CD8-positive, alpha-beta memory T cell (primary cell): ENCODE measurements at regions not wholly inside any gene's neighbourhood (a gene's known extent, or its start where the extent isn't known, plus 50 kb on each side); places are given as distances from the start of the nearest gene placed in this dataset.
"Not testable (repeated sequence)": the region's sequence is repeated elsewhere in the genome, so short reads cannot be mapped to it uniquely, and the experiment has no call there.

ENCODE experiments used
- CTCF ChIA-PET: fragments of 350-600 bp; sonication (Branson Sonifier 250); formaldehyde crosslinking; loops from one replicate; lab custom pipeline; 2021; ENCODE audit warnings: antibody characterized with exemption; lab: Charles Lee
- POLR2A ChIA-PET: fragments of 350-600 bp; sonication (Branson Sonifier 250); formaldehyde crosslinking; loops from one replicate; lab custom pipeline; 2021; ENCODE audit warnings: antibody characterized with exemption; lab: Charles Lee
- DNase-seq, 5 donors: peaks; one replicate each; pipeline versions ENCODE4 v3.0.0 to v3.0.0-alpha.2; 2020 to 2022; ENCODE audit warnings: mixed read lengths in 1 of 5
- H3K27ac ChIP-seq: one replicate; pipeline ENCODE4 v1.7.0; 2013; ENCODE audit warnings: low read depth, mild to moderate bottlenecking, low read length, moderate library complexity
- H3K27me3 ChIP-seq: 2 replicates; pipeline ENCODE4 v1.7.0; 2013; ENCODE audit warnings: low read length, mild to moderate bottlenecking; ENCODE audit not compliant: insufficient read depth, poor library complexity, severe bottlenecking
- H3K36me3 ChIP-seq: 2 replicates; pipeline ENCODE4 v1.7.0; 2013; ENCODE audit warnings: mild to moderate bottlenecking, low read length, moderate library complexity; ENCODE audit not compliant: insufficient read depth
- H3K4me1 ChIP-seq: 2 replicates; pipeline ENCODE4 v1.7.0; 2013; ENCODE audit warnings: mild to moderate bottlenecking, low read length, moderate library complexity; ENCODE audit not compliant: insufficient read depth
- H3K4me3 ChIP-seq: 2 replicates; pipeline ENCODE4 v1.7.0; 2013; ENCODE audit warnings: mild to moderate bottlenecking, low read length
- H3K9me3 ChIP-seq: 2 replicates; pipeline ENCODE4 v1.7.0; 2013; ENCODE audit warnings: mild to moderate bottlenecking, low read length
- H3K27ac Mint-ChIP-seq, 8 donors: one replicate each; pipeline ENCODE4 v1.8.0; 2020 to 2021; ENCODE audit warnings: mixed read lengths in 8 of 8, mild to moderate bottlenecking in 6 of 8, inconsistent platforms in 3 of 8, moderate library complexity in 3 of 8
- H3K27me3 Mint-ChIP-seq, 2 donors: one replicate each; pipeline ENCODE4 v1.8.0; 2020 to 2021; ENCODE audit warnings: mixed read lengths in 2 of 2, mild to moderate bottlenecking in 1 of 2, moderate library complexity in 1 of 2
- H3K36me3 Mint-ChIP-seq, 3 donors: one replicate each; pipeline ENCODE4 v1.8.0; 2020 to 2021; ENCODE audit warnings: mixed read lengths in 3 of 3, inconsistent platforms in 1 of 3, mild to moderate bottlenecking in 1 of 3
- H3K4me1 Mint-ChIP-seq, 3 donors: one replicate each; pipeline ENCODE4 v1.8.0; 2020 to 2021; ENCODE audit warnings: mixed read lengths in 3 of 3, inconsistent platforms in 1 of 3, mild to moderate bottlenecking in 1 of 3
- H3K4me3 Mint-ChIP-seq, 7 donors: one replicate each; pipeline ENCODE4 v1.8.0; 2020 to 2021; ENCODE audit warnings: mixed read lengths in 7 of 7, mild to moderate bottlenecking in 6 of 7, moderate library complexity in 4 of 7, inconsistent platforms in 2 of 7
- H3K9me3 Mint-ChIP-seq, 5 donors: one replicate each; pipeline ENCODE4 v1.8.0; 2020 to 2022; ENCODE audit warnings: mixed read lengths in 5 of 5, mild to moderate bottlenecking in 3 of 5, moderate library complexity in 2 of 5, inconsistent platforms in 1 of 5

GRCh38 chr3:11898611-11899325 lies 52.1 kb upstream of the TAMM41 start:
- DNase-seq, result no peak
- no peaks in the 10 kb centered on the region for H3K27me3 ChIP-seq
- Mint-ChIP-seq H3K36me3 (no peaks in the 10 kb centered on the region), H3K4me3 (no peak overlapping the region), H3K4me1 (no peaks in the 10 kb centered on the region), H3K27ac (no peak overlapping the region), H3K9me3 (peaks cover 0 to 2% (median 0%) of the 10 kb centered on the region in 5 donors), H3K27me3 (peaks cover 8 to 29% of the 10 kb centered on the region in 2 donors)
- no peak overlapping the region for H3K27ac ChIP-seq
- POLR2A ChIA-PET, result no interaction called here
- no peaks in the 10 kb centered on the region for H3K4me1 ChIP-seq
- CTCF ChIA-PET, result no interaction called here
- H3K9me3 ChIP-seq, result no peaks in the 10 kb centered on the region
- no peaks in the 10 kb centered on the region for H3K36me3 ChIP-seq
- H3K4me3 ChIP-seq, result no peak overlapping the region

- H3K36me3 Mint-ChIP-seq, POLR2A ChIA-PET, H3K4me3 ChIP-seq, CTCF ChIA-PET, DNase-seq, H3K27ac ChIP-seq, H3K27me3 ChIP-seq, H3K27ac Mint-ChIP-seq, H3K4me1 ChIP-seq, H3K36me3 ChIP-seq, H3K9me3 ChIP-seq, H3K4me3 Mint-ChIP-seq, H3K9me3 Mint-ChIP-seq, H3K4me1 Mint-ChIP-seq: not testable (repeated sequence)
- peaks cover 4 to 23% of the 10 kb centered on the region in 2 donors for H3K27me3 Mint-ChIP-seq
These were observed 52.7 kb upstream of the TAMM41 start for GRCh38 chr3:11899389-11899788.

GRCh38 chr3:11899826-11900225 lies 53.1 kb upstream of the TAMM41 start:
- H3K27me3 ChIP-seq, result no peaks in the 10 kb centered on the region
- ChIA-PET POLR2A (no interaction called here), CTCF (no interaction called here)
- Mint-ChIP-seq H3K27ac (no peak overlapping the region), H3K27me3 (peaks cover 1 to 18% of the 10 kb centered on the region in 2 donors), H3K4me1 (no peaks in the 10 kb centered on the region), H3K36me3 (no peaks in the 10 kb centered on the region), H3K9me3 (no peaks in the 10 kb centered on the region), H3K4me3 (no peak overlapping the region)
- no peak for DNase-seq
- H3K27ac ChIP-seq, result no peak overlapping the region
- H3K36me3 ChIP-seq, result no peaks in the 10 kb centered on the region
- no peaks in the 10 kb centered on the region for H3K9me3 ChIP-seq
- no peak overlapping the region for H3K4me3 ChIP-seq
- H3K4me1 ChIP-seq, result no peaks in the 10 kb centered on the region

GRCh38 chr3:11900824-11901223 lies 54.1 kb upstream of the TAMM41 start:
- H3K4me1 Mint-ChIP-seq, result no peaks in the 10 kb centered on the region
- no peaks in the 10 kb centered on the region for H3K9me3 ChIP-seq
- no peaks in the 10 kb centered on the region for H3K36me3 Mint-ChIP-seq
- no peak overlapping the region for H3K27ac Mint-ChIP-seq
- H3K4me1 ChIP-seq, result no peaks in the 10 kb centered on the region
- no peak overlapping the region for H3K4me3 ChIP-seq
- H3K27me3 ChIP-seq, result no peaks in the 10 kb centered on the region
- ChIA-PET POLR2A (no interaction called here), CTCF (no interaction called here)
- H3K4me3 Mint-ChIP-seq, result no peak overlapping the region
- no peak for DNase-seq
- H3K27me3 Mint-ChIP-seq, result peaks cover 1 to 10% of the 10 kb centered on the region in 2 donors
- no peaks in the 10 kb centered on the region for H3K36me3 ChIP-seq
- H3K27ac ChIP-seq, result no peak overlapping the region
- H3K9me3 Mint-ChIP-seq, result no peaks in the 10 kb centered on the region

- H3K9me3 Mint-ChIP-seq, result no peaks in the 10 kb centered on the region
- no peaks in the 10 kb centered on the region for H3K27me3 ChIP-seq
- CTCF ChIA-PET, result no interaction called here
- POLR2A ChIA-PET, result no interaction called here
- no peaks in the 10 kb centered on the region for H3K9me3 ChIP-seq
- no peak for DNase-seq
- no peak overlapping the region for H3K27ac ChIP-seq
- H3K36me3 ChIP-seq, result no peaks in the 10 kb centered on the region
- H3K27me3 Mint-ChIP-seq, result peaks cover 1 to 5% of the 10 kb centered on the region in 2 donors
- no peak overlapping the region for H3K27ac Mint-ChIP-seq
- H3K4me1 Mint-ChIP-seq, result no peaks in the 10 kb centered on the region
- no peaks in the 10 kb centered on the region for H3K36me3 Mint-ChIP-seq
- H3K4me3 ChIP-seq, result no peak overlapping the region
- H3K4me3 Mint-ChIP-seq, result no peak overlapping the region
- H3K4me1 ChIP-seq, result no peaks in the 10 kb centered on the region
These were observed 54.7 kb upstream of the TAMM41 start for GRCh38 chr3:11901286-11901875.

- no peaks in the 10 kb centered on the region for H3K27me3 ChIP-seq
- Mint-ChIP-seq H3K9me3 (no peaks in the 10 kb centered on the region), H3K27ac (peak overlapping the region in 1 of 8 donors; percentile 85), H3K27me3 (peaks cover 0 to 5% of the 10 kb centered on the region in 2 donors), H3K36me3 (no peaks in the 10 kb centered on the region), H3K4me3 (no peak overlapping the region), H3K4me1 (peaks cover 0 to 2% (median 1%) of the 10 kb centered on the region in 3 donors)
- POLR2A ChIA-PET, result no interaction called here
- H3K27ac ChIP-seq, result no peak overlapping the region
- no peak overlapping the region for H3K4me3 ChIP-seq
- H3K4me1 ChIP-seq, result no peaks in the 10 kb centered on the region
- no peaks in the 10 kb centered on the region for H3K36me3 ChIP-seq
- CTCF ChIA-PET, result no interaction called here
- no peak for DNase-seq
- H3K9me3 ChIP-seq, result no peaks in the 10 kb centered on the region
These were observed 56.4 kb upstream of the TAMM41 start for GRCh38 chr3:11903047-11903446.

- H3K27ac ChIP-seq, result no peak overlapping the region
- POLR2A ChIA-PET, result no interaction called here
- Mint-ChIP-seq H3K27me3 (peaks cover 0 to 5% of the 10 kb centered on the region in 2 donors), H3K4me3 (no peak overlapping the region), H3K4me1 (peaks cover under 1 to 5% (median 1%) of the 10 kb centered on the region in 3 donors), H3K36me3 (no peaks in the 10 kb centered on the region), H3K9me3 (no peaks in the 10 kb centered on the region), H3K27ac (no peak overlapping the region)
- H3K36me3 ChIP-seq, result no peaks in the 10 kb centered on the region
- H3K4me3 ChIP-seq, result no peak overlapping the region
- H3K4me1 ChIP-seq, result no peaks in the 10 kb centered on the region
- no peak for DNase-seq
- CTCF ChIA-PET, result no interaction called here
- H3K9me3 ChIP-seq, result no peaks in the 10 kb centered on the region
- H3K27me3 ChIP-seq, result no peaks in the 10 kb centered on the region
These were observed 56.8 kb upstream of the TAMM41 start for GRCh38 chr3:11903447-11903846.

- POLR2A ChIA-PET, result no interaction called here
- H3K4me1 ChIP-seq, result no peaks in the 10 kb centered on the region
- peaks cover 7 to 12% (median 7%) of the 10 kb centered on the region in 3 donors for H3K4me1 Mint-ChIP-seq
These were observed 57.5 kb upstream of the TAMM41 start for GRCh38 chr3:11904157-11904556.

More at GRCh38 chr3:11904157-11904556, 57.5 kb upstream of the TAMM41 start:
- Mint-ChIP-seq H3K4me3 (no peak overlapping the region), H3K36me3 (no peaks in the 10 kb centered on the region), H3K9me3 (no peaks in the 10 kb centered on the region), H3K27me3 (peaks cover 1 to 5% of the 10 kb centered on the region in 2 donors), H3K27ac (no peak overlapping the region)
- CTCF ChIA-PET, result no interaction called here
- Histone ChIP-seq H3K4me3 (no peak overlapping the region), H3K36me3 (no peaks in the 10 kb centered on the region), H3K27me3 (no peaks in the 10 kb centered on the region), H3K9me3 (no peaks in the 10 kb centered on the region), H3K27ac (no peak overlapping the region)
- no peak for DNase-seq
